GM13976 (cell line): ENCODE measurements at regions not wholly inside any gene's neighbourhood (a gene's known extent, or its start where the extent isn't known, plus 50 kb on each side); places are given as distances from the start of the nearest gene placed in this dataset.

ENCODE experiments used
- DNase-seq: peaks from one replicate; pipeline ENCODE4 v3.0.0; 2012; ENCODE audit warnings: low spot score
- CTCF ChIP-seq: IDR thresholded peaks from 2 replicates; pipeline ENCODE4 v1.5.1; 2012; ENCODE audit warnings: borderline replicate concordance, mild to moderate bottlenecking; ENCODE audit not compliant: insufficient read depth; ENCODE audit errors: extremely low read depth, missing control alignments, control extremely low read depth
- in situ Hi-C: fragments of 300-500 bp; cut with MboI; formaldehyde crosslinking; loops from one replicate; pipeline ENCODE4 v1.12.0; 2022; ENCODE audit warnings: low sequenced_read_pairs, mixed read lengths, inconsistent platforms; ENCODE audit not compliant: unreplicated experiment

DNA sequence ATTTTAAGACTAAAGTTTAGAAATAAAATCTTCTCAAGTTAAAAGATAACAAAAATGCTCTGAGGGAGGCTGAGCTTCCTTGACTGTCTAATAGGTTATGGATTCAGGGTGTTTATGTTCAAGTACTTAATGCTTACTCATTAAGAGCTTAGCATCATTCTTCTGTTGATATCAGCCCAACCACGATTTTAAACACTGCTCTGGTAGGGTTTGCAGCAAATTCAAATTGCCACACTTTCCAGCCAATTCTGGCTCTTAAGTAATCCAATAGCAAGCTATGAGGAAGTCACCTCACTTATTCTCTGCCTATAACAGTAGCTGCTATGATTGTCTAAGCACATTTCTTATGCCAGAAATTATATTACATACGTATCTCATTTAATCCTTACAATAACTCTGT is 191.0 kb upstream of the KIF2A start:
- in situ Hi-C loops, result no loop called here
- DNase-seq, result no peak
- TF ChIP-seq CTCF, result no peak

- in situ Hi-C loops, result no loop called here
- DNase-seq, result no peak
- TF ChIP-seq CTCF, result no peak
Observed at GRCh38 chr5:62124266-62124665, 181.7 kb upstream of the KIF2A start.

DNA sequence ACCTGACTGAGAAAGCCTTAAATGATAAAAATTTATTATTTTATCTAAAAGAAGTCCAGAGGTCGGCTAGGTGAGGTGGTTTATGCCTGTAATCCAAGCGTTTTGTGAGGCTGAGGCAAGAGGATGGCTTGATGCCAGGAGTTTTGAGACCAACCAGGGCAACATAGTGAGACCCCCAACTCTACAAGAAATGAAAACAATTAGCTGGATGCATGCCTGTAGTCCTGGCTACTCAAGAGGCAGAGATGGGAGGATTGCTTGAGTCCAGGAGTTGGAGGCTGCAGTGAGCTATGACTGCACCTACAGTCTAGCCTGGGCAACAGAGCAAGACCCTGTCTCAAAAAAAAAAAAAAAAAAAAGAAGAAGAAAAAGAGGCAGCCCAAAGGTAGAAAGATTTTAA is 179.9 kb upstream of the KIF2A start:
- no peak for DNase-seq
- in situ Hi-C loops, result no loop called here
- TF ChIP-seq CTCF, result no peak

GRCh38 chr5:62127098-62127736 is 178.8 kb upstream of the KIF2A start:
- in situ Hi-C loops, result no loop called here
- no peak for TF ChIP-seq CTCF
- no peak for DNase-seq

DNA sequence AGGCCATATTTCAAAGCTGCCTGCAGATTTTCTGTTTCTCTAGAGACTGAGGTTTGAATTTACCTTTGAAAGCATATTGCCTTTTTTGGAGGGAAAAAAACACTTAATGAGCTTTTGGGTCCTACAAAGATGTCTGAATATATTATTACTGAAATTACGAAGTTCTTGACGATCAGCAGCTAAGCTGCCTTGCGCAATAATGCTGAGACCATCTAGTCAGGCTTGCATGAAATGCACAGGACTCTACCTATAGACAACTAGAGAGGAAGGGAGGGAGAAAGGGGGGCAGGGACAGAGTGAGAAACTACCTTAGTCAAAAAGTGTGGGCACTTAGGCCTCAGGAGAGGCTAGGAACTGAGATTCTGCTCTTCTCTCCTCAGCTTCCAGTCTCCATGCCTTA is 175.9 kb upstream of the KIF2A start:
- TF ChIP-seq CTCF, result no peak
- in situ Hi-C loops, result no loop called here
- DNase-seq, result no peak

GRCh38 chr5:62132276-62132675 is 173.7 kb upstream of the KIF2A start:
- no peak for TF ChIP-seq CTCF
- in situ Hi-C loops, result no loop called here
- no peak for DNase-seq
